Fibroblast of lung (primary cell): ENCODE measurements at regions not wholly inside any gene's neighbourhood (a gene's known extent, or its start where the extent isn't known, plus 50 kb on each side); places are given as distances from the start of the nearest gene placed in this dataset.

Experiments used
- DNase-seq, 2 donors: peaks; one replicate each; pipeline versions ENCODE4 v3.0.0 to v3.0.0-alpha.2; 2010; ENCODE audit warnings: low read depth in 2 of 2
- H2AFZ ChIP-seq: 2 replicates; pipeline ENCODE4 v1.5.1; 2012; ENCODE audit warnings: low read length, control low read depth, inconsistent platforms
- H3K27ac ChIP-seq: 2 replicates; pipeline ENCODE4 v1.5.1; 2011; ENCODE audit warnings: low read length, control low read depth; ENCODE audit not compliant: insufficient read depth
- H3K27me3 ChIP-seq: 2 replicates; pipeline ENCODE4 v1.5.1; 2011; ENCODE audit warnings: mild to moderate bottlenecking, low read length; ENCODE audit not compliant: control insufficient read depth, insufficient read depth
- H3K36me3 ChIP-seq: 2 replicates; pipeline ENCODE4 v1.5.1; 2011; ENCODE audit warnings: low read length; ENCODE audit not compliant: control insufficient read depth, insufficient read depth
- H3K4me1 ChIP-seq: 2 replicates; pipeline ENCODE4 v1.5.1; 2011; ENCODE audit warnings: low read length; ENCODE audit not compliant: control insufficient read depth, insufficient read depth; ENCODE audit errors: extremely low read depth
- H3K4me2 ChIP-seq: 2 replicates; pipeline ENCODE4 v1.5.1; 2011; ENCODE audit warnings: low read length, control low read depth; ENCODE audit not compliant: insufficient read depth; ENCODE audit errors: extremely low read depth
- H3K4me3 ChIP-seq, 4 experiments: fragments of 200-600 bp in 1 of 4; sonication (generic) in 1 of 4; replicated peaks in 1 of 4; 2 replicates each; pipeline ENCODE4 v1.5.1; 2011 to 2016; ENCODE audit warnings: low read length in 4 of 4, low read depth in 3 of 4, mild to moderate bottlenecking in 3 of 4, control low read depth in 2 of 4, inconsistent platforms in 1 of 4, mixed read lengths in 1 of 4; ENCODE audit not compliant: insufficient read depth in 1 of 4; ENCODE audit errors: control extremely low read depth in 1 of 4
- H3K79me2 ChIP-seq: 2 replicates; pipeline ENCODE4 v1.5.1; 2012; ENCODE audit warnings: mild to moderate bottlenecking, low read length, inconsistent platforms; ENCODE audit not compliant: control insufficient read depth, insufficient read depth
- H3K9ac ChIP-seq: 2 replicates; pipeline ENCODE4 v1.5.1; 2011; ENCODE audit warnings: mild to moderate bottlenecking, low read length, control low read depth; ENCODE audit not compliant: insufficient read depth
- H3K9me3 ChIP-seq: 2 replicates; pipeline ENCODE4 v1.5.1; 2012; ENCODE audit warnings: low read depth, low read length; ENCODE audit not compliant: control insufficient read depth, insufficient read depth
- H4K20me1 ChIP-seq: 2 replicates; pipeline ENCODE4 v1.5.1; 2011; ENCODE audit warnings: low read length; ENCODE audit not compliant: control insufficient read depth, insufficient read depth; ENCODE audit errors: extremely low read depth
- CTCF ChIP-seq, 2 donors: IDR thresholded peaks in 1 of 2; conservative IDR thresholded peaks in 1 of 2; 1 replicate in 1 of 2; 2 replicates in 1 of 2; pipeline ENCODE4 v1.5.1; 2011 to 2012; ENCODE audit warnings: low read length in 2 of 2, control low read depth in 1 of 2, inconsistent platforms in 1 of 2, low read depth in 1 of 2, mild to moderate bottlenecking in 1 of 2
- EZH2 ChIP-seq: IDR thresholded peaks from 2 replicates; pipeline ENCODE4 v1.5.1; 2012; ENCODE audit warnings: low read length, control low read depth, mild to moderate bottlenecking; ENCODE audit errors: missing control alignments

- Histone ChIP-seq H3K4me3 (no peak overlapping the region), H3K4me1 (peaks cover 7% of the 10 kb centered on the region), H3K79me2 (no peaks in the 10 kb centered on the region), H3K4me2 (no peak overlapping the region), H2AFZ (no peak overlapping the region), H3K9ac (no peak overlapping the region), H3K27ac (no peak overlapping the region), H3K36me3 (no peaks in the 10 kb centered on the region), H3K27me3 (no peaks in the 10 kb centered on the region), H3K9me3 (no peaks in the 10 kb centered on the region), H4K20me1 (no peaks in the 10 kb centered on the region)
- no peak for TF ChIP-seq CTCF (conservative IDR thresholded peaks at IDR 0.05 in 1 of 2, IDR thresholded peaks at IDR 0.05 in 1 of 2; ENCODE audit: low read depth in 1 of 2, low read length in 2 of 2)
- TF ChIP-seq EZH2 = no peak
- no peak for DNase-seq
Measured at GRCh38 chr6:11311970-11312369, 79.5 kb upstream of the NEDD9 start.

- H3K4me1 ChIP-seq = no peaks in the 10 kb centered on the region
- H3K4me2 ChIP-seq = no peak overlapping the region
- peak in 1 of 2 donors; percentile 76 for DNase-seq
- no peaks in the 10 kb centered on the region for H3K36me3 ChIP-seq
- no peak overlapping the region for H3K9ac ChIP-seq
- H4K20me1 ChIP-seq = no peaks in the 10 kb centered on the region
- H3K27me3 ChIP-seq = no peaks in the 10 kb centered on the region
- H2AFZ ChIP-seq = no peak overlapping the region
- no peak overlapping the region for H3K4me3 ChIP-seq
- H3K79me2 ChIP-seq = no peaks in the 10 kb centered on the region
- peak in 1 of 2 donors; percentile 34 for TF ChIP-seq CTCF (conservative IDR thresholded peaks at IDR 0.05 in 1 of 2, IDR thresholded peaks at IDR 0.05 in 1 of 2; ENCODE audit: low read depth in 1 of 2, low read length in 2 of 2)
- no peak for TF ChIP-seq EZH2
- H3K9me3 ChIP-seq = no peaks in the 10 kb centered on the region
- H3K27ac ChIP-seq = no peak overlapping the region
Measured at GRCh38 chr6:11309947-11310665, 77.6 kb upstream of the NEDD9 start.

GRCh38 chr6:11307226-11307625, 74.8 kb upstream of the NEDD9 start:
- Histone ChIP-seq H4K20me1 (no peaks in the 10 kb centered on the region), H3K79me2 (no peaks in the 10 kb centered on the region), H3K4me1 (no peaks in the 10 kb centered on the region), H3K36me3 (no peaks in the 10 kb centered on the region), H3K27ac (no peak overlapping the region), H2AFZ (no peak overlapping the region), H3K4me2 (no peak overlapping the region), H3K9ac (no peak overlapping the region), H3K4me3 (no peak overlapping the region), H3K9me3 (no peaks in the 10 kb centered on the region), H3K27me3 (no peaks in the 10 kb centered on the region)
- TF ChIP-seq CTCF (conservative IDR thresholded peaks at IDR 0.05 in 1 of 2, IDR thresholded peaks at IDR 0.05 in 1 of 2; ENCODE audit: low read depth in 1 of 2, low read length in 2 of 2) (no peak), EZH2 (no peak)
- DNase-seq = no peak
